K562 (cell line): ENCODE measurements at regions not wholly inside any gene's neighbourhood (a gene's known extent, or its start where the extent isn't known, plus 50 kb on each side); places are given as distances from the start of the nearest gene placed in this dataset.

Experiments
- E2F6 ChIP-seq, 2 experiments: IDR thresholded peaks; 2 replicates each; pipeline ENCODE4 v1.6.1; 2011; ENCODE audit warnings: borderline replicate concordance in 1 of 2, control low read depth in 1 of 2, low read depth in 1 of 2, low read length in 1 of 2, mild to moderate bottlenecking in 1 of 2, mixed read lengths in 1 of 2, moderate library complexity in 1 of 2; ENCODE audit not compliant: insufficient read depth in 1 of 2, insufficient read length in 1 of 2, poor library complexity in 1 of 2, severe bottlenecking in 1 of 2; ENCODE audit errors: extremely low read depth in 1 of 2
- FOXA1 ChIP-seq: fragments of 450-650 bp; IDR thresholded peaks from 2 replicates; pipeline ENCODE4 v1.6.1; 2016; ENCODE audit warnings: mild to moderate bottlenecking, borderline replicate concordance
- HNRNPUL1 ChIP-seq: fragments of 200-400 bp; formaldehyde crosslinking; IDR thresholded peaks from 2 replicates; pipeline ENCODE4 v1.6.1; 2017; ENCODE audit warnings: low read length
- PHF8 ChIP-seq: fragments of 200-600 bp; sonication (generic); IDR thresholded peaks from 2 replicates; pipeline ENCODE4 v1.6.1; 2012; ENCODE audit warnings: mixed run types, mild to moderate bottlenecking, inconsistent platforms, low read length, moderate library complexity, borderline replicate concordance
- POLR3G ChIP-seq: IDR thresholded peaks from 2 replicates; pipeline ENCODE4 v1.6.1; 2011; ENCODE audit not compliant: insufficient read length, insufficient replicate concordance; ENCODE audit errors: extremely low read depth
- SAP30 ChIP-seq: fragments of 200-600 bp; sonication (generic); IDR thresholded peaks from 2 replicates; pipeline ENCODE4 v1.6.1; 2012; ENCODE audit warnings: borderline replicate concordance, low read depth, mild to moderate bottlenecking, moderate library complexity, low read length, control low read depth, inconsistent platforms; ENCODE audit not compliant: insufficient read depth, poor library complexity, severe bottlenecking
- SP1 ChIP-seq: sonication (generic); formaldehyde crosslinking; IDR thresholded peaks from 2 replicates; pipeline ENCODE4 v1.8.1; 2022; ENCODE audit warnings: mild to moderate bottlenecking, missing genetic modification reagents
- ZBTB12 ChIP-seq: fragments of 250-450 bp; sonication (Bioruptor Pico); IDR thresholded peaks from 2 replicates; pipeline ENCODE4 v1.4.0; 2020
- TF ChIP-seq, protein P1 (sequence below): sonication (generic); formaldehyde crosslinking; IDR thresholded peaks from 2 replicates; pipeline ENCODE4 v1.8.1; 2022; ENCODE audit warnings: missing genetic modification reagents

- TF ChIP-seq, protein P1, sequence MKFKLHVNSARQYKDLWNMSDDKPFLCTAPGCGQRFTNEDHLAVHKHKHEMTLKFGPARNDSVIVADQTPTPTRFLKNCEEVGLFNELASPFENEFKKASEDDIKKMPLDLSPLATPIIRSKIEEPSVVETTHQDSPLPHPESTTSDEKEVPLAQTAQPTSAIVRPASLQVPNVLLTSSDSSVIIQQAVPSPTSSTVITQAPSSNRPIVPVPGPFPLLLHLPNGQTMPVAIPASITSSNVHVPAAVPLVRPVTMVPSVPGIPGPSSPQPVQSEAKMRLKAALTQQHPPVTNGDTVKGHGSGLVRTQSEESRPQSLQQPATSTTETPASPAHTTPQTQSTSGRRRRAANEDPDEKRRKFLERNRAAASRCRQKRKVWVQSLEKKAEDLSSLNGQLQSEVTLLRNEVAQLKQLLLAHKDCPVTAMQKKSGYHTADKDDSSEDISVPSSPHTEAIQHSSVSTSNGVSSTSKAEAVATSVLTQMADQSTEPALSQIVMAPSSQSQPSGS (CRISPR knock-in tag): no peak
- TF ChIP-seq PHF8 (no peak), POLR3G (no peak), ZBTB12 (no peak), E2F6 (IDR thresholded peaks at IDR 0.05; ENCODE audit: borderline replicate concordance in 1 of 2, extremely low read depth in 1 of 2, insufficient read depth in 1 of 2, insufficient read length in 1 of 2, low read depth in 1 of 2, low read length in 1 of 2, poor library complexity in 1 of 2, severe bottlenecking in 1 of 2) (no peak), SAP30 (no peak), HNRNPUL1 (no peak), SP1 (CRISPR knock-in tag) (no peak), FOXA1 (no peak)
- TF ChIP-seq, all 486 proteins: peak for 0
Measured at GRCh38 chr12:84512751-84513150, 399.8 kb downstream of the SLC6A15 start (continued).
